B cell (primary cell): ENCODE measurements at regions not wholly inside any gene's neighbourhood (a gene's known extent, or its start where the extent isn't known, plus 50 kb on each side); places are given as distances from the start of the nearest gene placed in this dataset.

Source experiments
- ATAC-seq: fragments of 200-7000 bp; cut with Tn5 transposase; one replicate; pipeline ENCODE4 v1.10.0; 2021; ENCODE audit warnings: low read depth, mild to moderate bottlenecking, moderate number of reproducible peaks, moderate library complexity
- CTCF ChIA-PET: fragments of 350-600 bp; sonication (Branson Sonifier 250); formaldehyde crosslinking; loops from one replicate; lab custom pipeline; 2021; ENCODE audit warnings: antibody characterized with exemption, inconsistent platforms; lab: Charles Lee
- POLR2A ChIA-PET: fragments of 350-600 bp; sonication (Branson Sonifier 250); formaldehyde crosslinking; loops from one replicate; lab custom pipeline; 2021; ENCODE audit warnings: antibody characterized with exemption; lab: Charles Lee
- DNase-seq: peaks from one replicate; pipeline ENCODE4 v3.0.0; 2013
- H2AFZ ChIP-seq: 2 replicates; pipeline ENCODE4 v1.6.1; 2012; ENCODE audit warnings: mild to moderate bottlenecking, low read depth, low read length; ENCODE audit not compliant: insufficient read depth, poor library complexity, severe bottlenecking
- H3K27ac ChIP-seq, 2 donors: 1 replicate in 1 of 2; 2 replicates in 1 of 2; pipeline ENCODE4 v1.5.1; 2012 to 2013; ENCODE audit warnings: low read length in 2 of 2, mild to moderate bottlenecking in 2 of 2, moderate library complexity in 1 of 2
- H3K27me3 ChIP-seq, 4 experiments: fragments of 200-600 bp in 1 of 4; sonication (generic) in 1 of 4; replicated peaks in 1 of 4; 1 replicate in 2 of 4; 2 replicates in 2 of 4; pipeline versions ENCODE4 v1.6.1 to v1.7.0; 2013 to 2016; ENCODE audit warnings: low read length in 3 of 4, mild to moderate bottlenecking in 2 of 4, mixed read lengths in 1 of 4, moderate library complexity in 1 of 4; ENCODE audit not compliant: insufficient read depth in 4 of 4, control insufficient read depth in 3 of 4; ENCODE audit errors: control extremely low read depth in 1 of 4
- H3K36me3 ChIP-seq, 2 experiments: replicated peaks in 1 of 2; 1 replicate in 1 of 2; 2 replicates in 1 of 2; pipeline versions ENCODE4 v1.6.1 to v1.7.1; 2013; ENCODE audit warnings: low read length in 1 of 2; ENCODE audit not compliant: insufficient read depth in 2 of 2, control insufficient read depth in 1 of 2; ENCODE audit errors: control extremely low read depth in 1 of 2, extremely low read depth in 1 of 2
- H3K4me1 ChIP-seq, 2 donors: fragments of 200-600 bp in 1 of 2; sonication (generic) in 1 of 2; 1 replicate in 1 of 2; 2 replicates in 1 of 2; pipeline versions ENCODE4 v1.5.1 to v1.6.1; 2013 to 2017; ENCODE audit warnings: low read length in 2 of 2; ENCODE audit not compliant: control insufficient read depth in 2 of 2, insufficient read depth in 2 of 2
- H3K4me2 ChIP-seq: replicated peaks from 2 replicates; pipeline ENCODE3; 2012; ENCODE audit warnings: mild to moderate bottlenecking, low read depth, low read length; ENCODE audit not compliant: poor library complexity, severe bottlenecking
- H3K4me3 ChIP-seq, 5 experiments: fragments of 200-600 bp in 1 of 5; sonication (generic) in 1 of 5; 1 replicate in 3 of 5; 2 replicates in 2 of 5; pipeline versions ENCODE4 v1.5.1 to v1.7.0; 2011 to 2016; ENCODE audit warnings: low read length in 4 of 5, mild to moderate bottlenecking in 4 of 5, low read depth in 2 of 5, control low read depth in 1 of 5, moderate library complexity in 1 of 5; ENCODE audit not compliant: insufficient read depth in 1 of 5; ENCODE audit errors: control extremely low read depth in 1 of 5, extremely low read depth in 1 of 5
- H3K79me2 ChIP-seq: fragments of 200-600 bp; sonication (generic); one replicate; pipeline ENCODE4 v1.6.0; 2016; ENCODE audit warnings: low read length; ENCODE audit not compliant: control insufficient read depth, insufficient read depth
- H3K9ac ChIP-seq: fragments of 200-600 bp; sonication (generic); 2 replicates; pipeline ENCODE4 v1.6.1; 2017; ENCODE audit warnings: mild to moderate bottlenecking, low read length, moderate library complexity
- H3K9me3 ChIP-seq, 3 donors: one replicate each; pipeline versions ENCODE4 v1.6.1 to v1.7.1; 2013; ENCODE audit warnings: low read length in 2 of 3; ENCODE audit not compliant: control insufficient read depth in 2 of 3, insufficient read depth in 1 of 3; ENCODE audit errors: control extremely low read depth in 1 of 3
- H4K20me1 ChIP-seq: 2 replicates; pipeline ENCODE4 v1.6.0; 2012; ENCODE audit warnings: mild to moderate bottlenecking, low read length; ENCODE audit not compliant: insufficient read depth, control insufficient read depth, poor library complexity, severe bottlenecking
- H3K27ac Mint-ChIP-seq: one replicate; pipeline ENCODE4 v1.8.0; 2021; ENCODE audit warnings: mixed read lengths
- H3K27me3 Mint-ChIP-seq: one replicate; pipeline ENCODE4 v1.8.0; 2021; ENCODE audit warnings: mixed read lengths
- H3K4me1 Mint-ChIP-seq: one replicate; pipeline ENCODE4 v1.8.0; 2021; ENCODE audit warnings: mixed read lengths
- H3K4me3 Mint-ChIP-seq: one replicate; pipeline ENCODE4 v1.8.0; 2021; ENCODE audit warnings: mixed read lengths
- H3K9me3 Mint-ChIP-seq: one replicate; pipeline ENCODE4 v1.8.0; 2022; ENCODE audit warnings: mixed read lengths; ENCODE audit not compliant: insufficient read depth
- EZH2 ChIP-seq: IDR thresholded peaks from 2 replicates; pipeline ENCODE4 v1.6.1; 2012; ENCODE audit warnings: borderline replicate concordance, low read depth, mild to moderate bottlenecking, moderate library complexity, low read length; ENCODE audit not compliant: insufficient read depth, poor library complexity, severe bottlenecking
- WGBS: methylation state at CpG from one replicate; pipeline ENCODE4 v1.1.5; 2013; ENCODE audit warnings: missing lambda C conversion rate; ENCODE audit not compliant: insufficient coverage; 5-methylcytosine and 5-hydroxymethylcytosine counted together
- intact Hi-C: fragments of 100-400 bp; cut with micrococcal nuclease; formaldehyde crosslinking; loops from one replicate; pipeline ENCODE4 v1.10.0; 2022
- TF ChIP-seq, protein P1 (sequence below): fragments of 200-600 bp; IDR thresholded peaks from one replicate; pipeline ENCODE4 v1.8.0; 2022; ENCODE audit warnings: antibody characterized with exemption, mild to moderate bottlenecking

DNA sequence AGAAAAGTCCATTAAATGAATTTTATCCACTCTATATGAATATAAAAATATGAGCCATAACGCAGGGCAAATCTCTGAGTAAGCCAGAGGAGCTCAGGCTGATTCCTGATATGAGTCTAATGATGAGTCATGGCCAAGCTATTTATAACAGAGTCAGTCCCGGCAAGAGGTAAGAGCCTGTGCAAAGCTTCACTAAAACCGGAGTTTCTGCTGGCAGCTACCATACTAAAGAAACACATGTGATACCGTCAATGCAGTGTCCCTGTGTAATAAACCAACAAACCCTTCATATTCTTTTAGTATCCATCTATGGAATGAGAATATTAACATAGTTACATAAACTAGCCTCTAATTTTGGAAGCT lies 319.4 kb downstream of the KCNC2 start:
- Histone ChIP-seq H2AFZ (no peak overlapping the region), H4K20me1 (no peaks in the 10 kb centered on the region), H3K27ac (no peak overlapping the region), H3K9ac (no peak overlapping the region), H3K79me2 (no peaks in the 10 kb centered on the region), H3K4me2 (no peak overlapping the region), H3K4me3 (no peak overlapping the region), H3K4me1 (no peaks in the 10 kb centered on the region), H3K9me3 (peaks cover 0 to 5% (median 0%) of the 10 kb centered on the region in 3 donors), H3K36me3 (no peaks in the 10 kb centered on the region), H3K27me3 (no peaks in the 10 kb centered on the region)
- Mint-ChIP-seq H3K4me1 (no peaks in the 10 kb centered on the region), H3K9me3 (peaks cover 5% of the 10 kb centered on the region), H3K27me3 (no peaks in the 10 kb centered on the region), H3K4me3 (no peak overlapping the region), H3K27ac (no peak overlapping the region)
- WGBS: 0% methylated on average over 1 of the region's 4 CpGs
- DNase-seq (no peak), ATAC-seq (no peak)
- ChIA-PET POLR2A (no interaction called here), CTCF (no interaction called here)
- no peak for TF ChIP-seq EZH2
- TF ChIP-seq, protein P1, sequence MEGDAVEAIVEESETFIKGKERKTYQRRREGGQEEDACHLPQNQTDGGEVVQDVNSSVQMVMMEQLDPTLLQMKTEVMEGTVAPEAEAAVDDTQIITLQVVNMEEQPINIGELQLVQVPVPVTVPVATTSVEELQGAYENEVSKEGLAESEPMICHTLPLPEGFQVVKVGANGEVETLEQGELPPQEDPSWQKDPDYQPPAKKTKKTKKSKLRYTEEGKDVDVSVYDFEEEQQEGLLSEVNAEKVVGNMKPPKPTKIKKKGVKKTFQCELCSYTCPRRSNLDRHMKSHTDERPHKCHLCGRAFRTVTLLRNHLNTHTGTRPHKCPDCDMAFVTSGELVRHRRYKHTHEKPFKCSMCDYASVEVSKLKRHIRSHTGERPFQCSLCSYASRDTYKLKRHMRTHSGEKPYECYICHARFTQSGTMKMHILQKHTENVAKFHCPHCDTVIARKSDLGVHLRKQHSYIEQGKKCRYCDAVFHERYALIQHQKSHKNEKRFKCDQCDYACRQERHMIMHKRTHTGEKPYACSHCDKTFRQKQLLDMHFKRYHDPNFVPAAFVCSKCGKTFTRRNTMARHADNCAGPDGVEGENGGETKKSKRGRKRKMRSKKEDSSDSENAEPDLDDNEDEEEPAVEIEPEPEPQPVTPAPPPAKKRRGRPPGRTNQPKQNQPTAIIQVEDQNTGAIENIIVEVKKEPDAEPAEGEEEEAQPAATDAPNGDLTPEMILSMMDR: no peak
- intact Hi-C loops: no loop called here

DNA sequence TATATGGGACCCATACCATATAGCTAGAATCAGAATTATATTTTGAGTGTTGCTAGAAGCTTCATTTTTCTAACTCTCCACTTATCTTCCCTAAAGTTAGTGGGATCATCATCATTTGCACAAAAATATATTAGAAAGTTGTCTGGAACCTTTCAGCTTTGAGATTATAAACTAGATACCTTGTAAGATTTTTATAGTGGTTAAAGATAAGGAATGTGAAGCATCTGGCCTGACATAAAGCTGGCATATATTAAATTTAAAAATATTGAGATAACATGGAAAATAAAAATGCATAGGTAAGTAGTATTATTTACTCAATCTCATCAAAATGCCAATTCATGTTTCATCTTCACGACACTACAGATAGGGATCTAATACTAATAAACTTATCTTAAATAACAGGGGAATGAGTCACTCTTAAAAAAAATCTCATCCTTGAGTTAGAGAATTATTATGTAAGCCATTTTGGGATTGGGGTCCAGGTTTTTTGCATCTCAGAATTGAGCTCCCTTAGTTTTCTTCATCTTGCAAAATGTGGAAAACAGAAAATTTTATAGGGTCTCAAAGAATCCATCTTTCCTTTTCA lies 318.5 kb downstream of the KCNC2 start:
- TF ChIP-seq EZH2: no peak
- TF ChIP-seq, protein P1: no peak

More for the DNA sequence above, 318.5 kb downstream of the KCNC2 start:
- no peaks in the 10 kb centered on the region for H4K20me1 ChIP-seq
- Mint-ChIP-seq H3K27ac (no peak overlapping the region), H3K4me1 (no peaks in the 10 kb centered on the region), H3K4me3 (no peak overlapping the region), H3K27me3 (no peaks in the 10 kb centered on the region), H3K9me3 (peaks cover 4% of the 10 kb centered on the region)
- no CpG with 5 or more reads among the region's 1 CpG for WGBS
- ChIA-PET POLR2A (no interaction called here), CTCF (no interaction called here)
- no peak overlapping the region for H3K9ac ChIP-seq
- no peaks in the 10 kb centered on the region for H3K79me2 ChIP-seq
- H3K4me1 ChIP-seq: no peaks in the 10 kb centered on the region
- DNase-seq (no peak), ATAC-seq (no peak)
- H3K4me3 ChIP-seq: no peak overlapping the region
- no peaks in the 10 kb centered on the region for H3K27me3 ChIP-seq
- H2AFZ ChIP-seq: no peak overlapping the region
- no peak overlapping the region for H3K27ac ChIP-seq
- intact Hi-C loops: no loop called here
- H3K4me2 ChIP-seq: no peak overlapping the region
- peaks cover 0 to 5% (median 0%) of the 10 kb centered on the region in 3 donors for H3K9me3 ChIP-seq
- no peaks in the 10 kb centered on the region for H3K36me3 ChIP-seq
